GM23338 (cell line): ENCODE measurements at regions not wholly inside any gene's neighbourhood (a gene's known extent, or its start where the extent isn't known, plus 50 kb on each side); places are given as distances from the start of the nearest gene placed in this dataset.

Experiments
- ATAC-seq: fragments of 200-7000 bp; cut with Tn5 transposase; 3 replicates; pipeline ENCODE4 v1.9.1; 2020
- DNase-seq: peaks from one replicate; pipeline ENCODE4 v3.0.0-alpha.2; 2015; ENCODE audit warnings: low spot score
- H2AFZ ChIP-seq: fragments of 200-600 bp; sonication (generic); 2 replicates; pipeline ENCODE4 v1.8.0; 2016; ENCODE audit warnings: antibody characterized with exemption, mild to moderate bottlenecking, moderate library complexity
- H3F3A ChIP-seq: fragments of 200-600 bp; sonication (generic); replicated peaks from 2 replicates; pipeline ENCODE4 v1.8.0; 2017; ENCODE audit warnings: antibody characterized with exemption, mixed run types, low read depth
- H3K27ac ChIP-seq: fragments of 200-600 bp; sonication (generic); 2 replicates; pipeline ENCODE4 v1.6.1; 2016; ENCODE audit warnings: low read depth
- H3K27me3 ChIP-seq: fragments of 200-600 bp; sonication (generic); 2 replicates; pipeline ENCODE4 v1.8.0; 2016; ENCODE audit warnings: mild to moderate bottlenecking, mixed run types, moderate library complexity; ENCODE audit not compliant: insufficient read depth
- H3K36me3 ChIP-seq: fragments of 200-600 bp; sonication (generic); 2 replicates; pipeline ENCODE4 v1.8.0; 2016; ENCODE audit warnings: mild to moderate bottlenecking; ENCODE audit not compliant: insufficient read depth
- H3K4me1 ChIP-seq: fragments of 200-600 bp; sonication (generic); 2 replicates; pipeline ENCODE4 v1.8.0; 2016; ENCODE audit warnings: mild to moderate bottlenecking, moderate library complexity; ENCODE audit not compliant: insufficient read depth
- H3K4me2 ChIP-seq: fragments of 200-600 bp; sonication (generic); 2 replicates; pipeline ENCODE4 v1.7.1; 2017; ENCODE audit warnings: mixed run types
- H3K4me3 ChIP-seq: fragments of 200-600 bp; sonication (generic); 2 replicates; pipeline ENCODE4 v1.6.1; 2016; ENCODE audit warnings: mixed run types
- H3K79me2 ChIP-seq: fragments of 200-600 bp; sonication (generic); replicated peaks from 2 replicates; pipeline ENCODE4 v1.8.0; 2017; ENCODE audit warnings: mild to moderate bottlenecking; ENCODE audit not compliant: insufficient read depth
- H3K9me2 ChIP-seq: fragments of 200-600 bp; sonication (generic); 2 replicates; pipeline ENCODE4 v1.8.0; 2017; ENCODE audit not compliant: insufficient read depth
- H4K20me1 ChIP-seq: fragments of 200-600 bp; sonication (generic); replicated peaks from 2 replicates; pipeline ENCODE4 v1.8.0; 2017; ENCODE audit warnings: mild to moderate bottlenecking; ENCODE audit not compliant: insufficient read depth
- H3K27ac Mint-ChIP-seq: 2 replicates; pipeline ENCODE4 v1.8.0; 2020; ENCODE audit warnings: inconsistent platforms, mild to moderate bottlenecking, moderate library complexity, mixed read lengths
- H3K27me3 Mint-ChIP-seq: 3 replicates; pipeline ENCODE4 v1.8.0; 2022; ENCODE audit warnings: low read depth, mild to moderate bottlenecking, moderate library complexity, mixed read lengths, inconsistent platforms; ENCODE audit not compliant: insufficient read depth, poor library complexity
- H3K36me3 Mint-ChIP-seq: 3 replicates; pipeline ENCODE4 v1.8.0; 2021; ENCODE audit warnings: low read depth, mild to moderate bottlenecking, inconsistent platforms, moderate library complexity, mixed read lengths
- H3K4me1 Mint-ChIP-seq: 3 replicates; pipeline ENCODE4 v1.8.0; 2020; ENCODE audit warnings: mild to moderate bottlenecking, inconsistent platforms, mixed read lengths
- H3K4me3 Mint-ChIP-seq: 3 replicates; pipeline ENCODE4 v1.8.0; 2021; ENCODE audit warnings: moderate library complexity, mild to moderate bottlenecking, inconsistent platforms, mixed read lengths
- H3K9me3 Mint-ChIP-seq: 3 replicates; pipeline ENCODE4 v1.8.0; 2020; ENCODE audit warnings: moderate library complexity, mild to moderate bottlenecking, inconsistent platforms, mixed read lengths
- CREB1 ChIP-seq: fragments of 250-450 bp; sonication (Bioruptor Pico); IDR thresholded peaks from 2 replicates; pipeline ENCODE4 v1.5.0; 2020; ENCODE audit warnings: low read depth, mild to moderate bottlenecking, moderate library complexity
- EZH2 ChIP-seq: fragments of 200-600 bp; sonication (generic); IDR thresholded peaks from one replicate; pipeline ENCODE4 v1.8.0; 2017; ENCODE audit warnings: antibody characterized with exemption, mild to moderate bottlenecking, low read depth; ENCODE audit not compliant: unreplicated experiment
- EZH2phosphoT487 ChIP-seq: fragments of 200-600 bp; sonication (generic); IDR thresholded peaks from one replicate; pipeline ENCODE4 v1.8.1; 2018; ENCODE audit warnings: antibody characterized with exemption; ENCODE audit not compliant: unreplicated experiment
- JUNB ChIP-seq: IDR thresholded peaks from one replicate; pipeline ENCODE4 v1.6.1; 2016; ENCODE audit warnings: antibody characterized with exemption; ENCODE audit not compliant: unreplicated experiment
- NANOG ChIP-seq: IDR thresholded peaks from 2 replicates; pipeline ENCODE4 v1.6.1; 2016; ENCODE audit warnings: antibody characterized with exemption, borderline replicate concordance
- POLR2AphosphoS5 ChIP-seq: IDR thresholded peaks from 2 replicates; pipeline ENCODE4 v1.6.1; 2016; ENCODE audit warnings: antibody characterized with exemption, low read depth
- STAT1 ChIP-seq: IDR thresholded peaks from one replicate; pipeline ENCODE4 v1.6.1; 2016; ENCODE audit warnings: antibody characterized with exemption; ENCODE audit not compliant: unreplicated experiment
- ZNF331 ChIP-seq: fragments of 250-450 bp; sonication (Bioruptor Pico); IDR thresholded peaks from 2 replicates; pipeline ENCODE4 v1.5.0; 2020; ENCODE audit warnings: low read depth, mild to moderate bottlenecking, moderate library complexity
- ZNF462 ChIP-seq: fragments of 250-450 bp; sonication (Bioruptor Pico); IDR thresholded peaks from 2 replicates; pipeline ENCODE4 v1.5.0; 2020; ENCODE audit warnings: mild to moderate bottlenecking, moderate library complexity
- TF ChIP-seq, protein P1 (sequence below), 2 experiments: fragments of 200-600 bp in 1 of 2; sonication (generic) in 1 of 2; conservative IDR thresholded peaks; 2 replicates each; pipeline versions ENCODE4 v1.5.1 to v1.6.1; 2016 to 2017; ENCODE audit warnings: antibody characterized with exemption in 2 of 2, low read depth in 2 of 2, mild to moderate bottlenecking in 2 of 2, moderate library complexity in 1 of 2
- TF ChIP-seq, protein P2 (sequence below): IDR thresholded peaks from 2 replicates; pipeline ENCODE4 v1.6.1; 2016; ENCODE audit warnings: antibody characterized with exemption

DNA sequence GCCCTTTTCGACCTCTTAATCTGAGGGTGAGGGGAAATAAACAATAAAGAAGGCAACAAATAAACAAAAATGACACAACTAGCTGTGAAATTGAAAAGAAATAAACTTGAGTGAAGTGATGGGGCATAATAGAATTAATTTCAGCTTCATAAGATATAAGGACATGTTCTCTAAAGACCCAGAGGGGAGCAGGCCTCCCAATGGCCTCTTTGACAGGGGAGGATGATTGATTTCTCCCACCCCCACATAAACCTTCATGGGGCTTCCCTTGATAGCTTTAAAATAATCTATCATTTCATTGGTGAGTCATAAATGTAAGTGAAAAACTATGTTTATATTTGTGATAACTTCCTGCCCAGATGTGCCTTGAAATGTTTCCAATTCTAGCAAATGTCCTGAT lies 226.3 kb upstream of the RAG2 start:
- Mint-ChIP-seq H3K4me1 (no peaks in the 10 kb centered on the region), H3K27me3 (peaks cover 6% of the 10 kb centered on the region), H3K9me3 (peaks cover 86% of the 10 kb centered on the region), H3K36me3 (no peaks in the 10 kb centered on the region; the same call in 2 of the 3 replicates), H3K4me3 (no peak overlapping the region), H3K27ac (no peak overlapping the region)
- TF ChIP-seq NANOG (no peak), ZNF462 (no peak), EZH2phosphoT487 (no peak), CREB1 (no peak), POLR2AphosphoS5 (no peak), STAT1 (no peak), EZH2 (no peak), ZNF331 (CRISPR knock-in tag) (no peak), JUNB (no peak)
- TF ChIP-seq, protein P1, sequence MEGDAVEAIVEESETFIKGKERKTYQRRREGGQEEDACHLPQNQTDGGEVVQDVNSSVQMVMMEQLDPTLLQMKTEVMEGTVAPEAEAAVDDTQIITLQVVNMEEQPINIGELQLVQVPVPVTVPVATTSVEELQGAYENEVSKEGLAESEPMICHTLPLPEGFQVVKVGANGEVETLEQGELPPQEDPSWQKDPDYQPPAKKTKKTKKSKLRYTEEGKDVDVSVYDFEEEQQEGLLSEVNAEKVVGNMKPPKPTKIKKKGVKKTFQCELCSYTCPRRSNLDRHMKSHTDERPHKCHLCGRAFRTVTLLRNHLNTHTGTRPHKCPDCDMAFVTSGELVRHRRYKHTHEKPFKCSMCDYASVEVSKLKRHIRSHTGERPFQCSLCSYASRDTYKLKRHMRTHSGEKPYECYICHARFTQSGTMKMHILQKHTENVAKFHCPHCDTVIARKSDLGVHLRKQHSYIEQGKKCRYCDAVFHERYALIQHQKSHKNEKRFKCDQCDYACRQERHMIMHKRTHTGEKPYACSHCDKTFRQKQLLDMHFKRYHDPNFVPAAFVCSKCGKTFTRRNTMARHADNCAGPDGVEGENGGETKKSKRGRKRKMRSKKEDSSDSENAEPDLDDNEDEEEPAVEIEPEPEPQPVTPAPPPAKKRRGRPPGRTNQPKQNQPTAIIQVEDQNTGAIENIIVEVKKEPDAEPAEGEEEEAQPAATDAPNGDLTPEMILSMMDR (conservative IDR thresholded peaks at IDR 0.05; ENCODE audit: low read depth in 2 of 2): no peak
- TF ChIP-seq, protein P2, sequence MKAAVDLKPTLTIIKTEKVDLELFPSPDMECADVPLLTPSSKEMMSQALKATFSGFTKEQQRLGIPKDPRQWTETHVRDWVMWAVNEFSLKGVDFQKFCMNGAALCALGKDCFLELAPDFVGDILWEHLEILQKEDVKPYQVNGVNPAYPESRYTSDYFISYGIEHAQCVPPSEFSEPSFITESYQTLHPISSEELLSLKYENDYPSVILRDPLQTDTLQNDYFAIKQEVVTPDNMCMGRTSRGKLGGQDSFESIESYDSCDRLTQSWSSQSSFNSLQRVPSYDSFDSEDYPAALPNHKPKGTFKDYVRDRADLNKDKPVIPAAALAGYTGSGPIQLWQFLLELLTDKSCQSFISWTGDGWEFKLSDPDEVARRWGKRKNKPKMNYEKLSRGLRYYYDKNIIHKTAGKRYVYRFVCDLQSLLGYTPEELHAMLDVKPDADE: no peak
- no peak overlapping the region for H3K4me2 ChIP-seq
- H3K27ac ChIP-seq: no peak overlapping the region
- H3K4me3 ChIP-seq: no peak overlapping the region
- no peak overlapping the region for H2AFZ ChIP-seq
- no peaks in the 10 kb centered on the region for H3F3A ChIP-seq
- ATAC-seq: no peak
- H3K27me3 ChIP-seq: no peaks in the 10 kb centered on the region
- no peaks in the 10 kb centered on the region for H3K36me3 ChIP-seq
- H3K4me1 ChIP-seq: no peaks in the 10 kb centered on the region
- H3K9me2 ChIP-seq: no peaks in the 10 kb centered on the region
- no peak for DNase-seq
- H4K20me1 ChIP-seq: no peaks in the 10 kb centered on the region
- H3K79me2 ChIP-seq: no peaks in the 10 kb centered on the region
